Left renal cortex interstitium (tissue), 4 donors: ENCODE measurements at regions not wholly inside any gene's neighbourhood (a gene's known extent, or its start where the extent isn't known, plus 50 kb on each side); places are given as distances from the start of the nearest gene placed in this dataset.

ENCODE experiments used
- DNase-seq, 4 donors: peaks; one replicate each; pipeline ENCODE4 v3.0.0-alpha.2; 2013; ENCODE audit warnings: low read depth in 4 of 4, low spot score in 2 of 4, missing footprints in 1 of 4

GRCh38 chr12:88630561-88630960 is 50.3 kb upstream of the KITLG start:
- DNase-seq, result no peak
